ENCODE measurements at regions not wholly inside any gene's neighbourhood (a gene's known extent, or its start where the extent isn't known, plus 50 kb on each side); places are given as distances from the start of the nearest gene placed in this dataset.

DNA sequence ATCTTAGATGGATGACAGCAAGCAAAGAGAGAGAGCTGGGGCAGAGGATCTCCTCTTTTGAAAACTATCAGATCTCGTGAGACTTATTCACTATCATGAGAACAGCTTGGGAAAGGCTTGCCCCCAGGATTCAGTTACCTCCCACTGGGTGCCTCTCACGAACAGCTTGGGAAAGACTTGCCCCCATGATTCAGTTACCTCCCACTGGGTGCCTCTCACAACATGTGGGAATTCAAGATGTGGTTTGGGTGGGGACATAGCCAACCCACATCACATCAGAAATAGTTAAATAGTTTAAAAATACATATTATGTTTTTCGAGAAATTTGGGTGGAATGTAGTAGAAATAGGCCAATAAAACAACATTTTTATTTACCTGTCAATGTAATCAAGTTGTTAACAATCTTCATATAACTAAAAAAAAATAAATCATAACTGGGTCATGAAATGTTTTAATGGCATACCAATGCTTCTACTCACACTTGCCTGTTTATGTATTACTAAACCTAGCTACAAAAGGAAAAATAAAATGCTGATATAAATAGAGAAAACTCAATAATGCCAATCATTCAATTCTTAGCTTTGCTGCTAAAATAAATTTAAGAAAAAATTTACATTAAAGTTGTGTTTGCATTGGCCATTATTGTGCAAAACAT is 608.9 kb downstream of the SUCLG1 start:
- Histone ChIP-seq H3K9me3 (ENCODE audit: control insufficient read depth, insufficient read depth, low read depth, low read length) (no peaks in the 10 kb centered on the region), H3K4me1 (ENCODE audit: control insufficient read depth, insufficient read depth, low read length) (no peaks in the 10 kb centered on the region), H3K27ac (ENCODE audit: low read length) (no peak overlapping the region), H3K4me3 (ENCODE audit: low read depth in 2 of 2, low read length in 2 of 2) (no peak overlapping the region), H3K36me3 (ENCODE audit: control insufficient read depth, insufficient read depth, low read length) (no peaks in the 10 kb centered on the region), H3K27me3 (ENCODE audit: control insufficient read depth, insufficient read depth, low read length) (no peaks in the 10 kb centered on the region)
- in situ Hi-C loops (cut with HindIII; ENCODE audit: low pct_unique_long_range_greater_than_20kb, low sequenced_read_pairs): no loop called here
- BruUV-seq (replicated peaks): no TSS peak
- POLR2A ChIA-PET: no interaction called here
- ATAC-seq (no peak), DNase-seq (ENCODE audit: low read depth, low spot score) (no peak)
- intact Hi-C loops (cut with micrococcal nuclease; ENCODE audit: unreplicated experiment): no loop called here
- CTCF ChIA-PET: no interaction called here
- TF ChIP-seq SIN3A (IDR thresholded peaks at IDR 0.05; ENCODE audit: borderline replicate concordance, insufficient read depth, low read depth, low read length): no peak

DNA sequence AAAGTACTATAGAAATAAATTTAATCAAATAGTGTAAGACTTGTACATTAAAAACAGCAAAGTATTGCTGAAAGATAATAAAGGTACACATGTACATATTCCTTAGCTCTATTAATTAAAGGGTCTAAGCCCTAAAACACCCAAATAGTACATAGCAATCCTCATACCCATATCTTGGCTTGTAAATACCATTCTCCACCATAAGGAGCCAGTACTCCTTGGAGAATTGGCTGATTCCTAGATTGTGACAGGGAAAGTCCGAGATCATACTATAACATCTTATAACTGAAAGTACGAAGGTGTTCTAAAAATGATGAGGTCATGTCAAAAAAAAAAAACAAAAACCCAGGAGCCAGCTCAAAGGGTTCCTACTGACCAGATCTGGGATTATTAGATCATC is 614.6 kb downstream of the SUCLG1 start:
- no TSS peak for BruUV-seq (replicated peaks)
- in situ Hi-C loops (cut with HindIII; ENCODE audit: low pct_unique_long_range_greater_than_20kb, low sequenced_read_pairs): no loop called here
- POLR2A ChIA-PET: no interaction called here
- Histone ChIP-seq H3K36me3 (ENCODE audit: control insufficient read depth, insufficient read depth, low read length) (no peaks in the 10 kb centered on the region), H3K4me3 (ENCODE audit: low read depth in 2 of 2, low read length in 2 of 2) (no peak overlapping the region), H3K9me3 (ENCODE audit: control insufficient read depth, insufficient read depth, low read depth, low read length) (no peaks in the 10 kb centered on the region; the same call in 1 of the 2 replicates), H3K27me3 (ENCODE audit: control insufficient read depth, insufficient read depth, low read length) (no peaks in the 10 kb centered on the region), H3K4me1 (ENCODE audit: control insufficient read depth, insufficient read depth, low read length) (no peaks in the 10 kb centered on the region), H3K27ac (ENCODE audit: low read length) (no peak overlapping the region)
- no peak for DNase-seq (ENCODE audit: low read depth, low spot score)
- no peak for ATAC-seq
- intact Hi-C loops (cut with micrococcal nuclease; ENCODE audit: unreplicated experiment): no loop called here
- TF ChIP-seq TCF7L2 (IDR thresholded peaks at IDR 0.05; ENCODE audit: low read depth, low read length): no peak
- no peak for TF ChIP-seq POLR2AphosphoS5 (IDR thresholded peaks at IDR 0.05; ENCODE audit: low read depth, low read length)
- no peak for TF ChIP-seq SIN3A (IDR thresholded peaks at IDR 0.05; ENCODE audit: borderline replicate concordance, insufficient read depth, low read depth, low read length)
- CTCF ChIA-PET: no interaction called here

DNA sequence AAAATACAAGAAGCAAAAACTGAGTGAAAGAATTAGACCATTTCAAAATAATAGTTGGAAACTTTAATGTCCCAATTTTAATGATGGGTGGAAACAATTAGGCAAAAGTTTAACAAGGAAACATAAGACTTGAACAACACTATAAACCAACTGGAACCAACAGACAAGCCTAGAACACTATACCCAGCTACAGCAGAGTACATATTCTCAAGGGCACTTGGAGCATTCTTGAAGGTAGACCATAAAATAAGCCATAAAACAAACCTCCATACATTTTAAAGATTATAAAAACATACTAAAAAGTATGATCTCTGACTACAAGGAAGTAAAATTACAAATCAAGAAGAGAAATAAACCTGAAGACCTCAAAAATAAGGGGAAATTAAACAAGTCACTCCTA is 616.7 kb downstream of the SUCLG1 start:
- Histone ChIP-seq H3K27ac (ENCODE audit: low read length) (no peak overlapping the region), H3K36me3 (ENCODE audit: control insufficient read depth, insufficient read depth, low read length) (no peaks in the 10 kb centered on the region), H3K4me3 (ENCODE audit: low read depth in 2 of 2, low read length in 2 of 2) (no peak overlapping the region), H3K9me3 (ENCODE audit: control insufficient read depth, insufficient read depth, low read depth, low read length) (no peaks in the 10 kb centered on the region; the same call in 1 of the 2 replicates), H3K27me3 (ENCODE audit: control insufficient read depth, insufficient read depth, low read length) (no peaks in the 10 kb centered on the region), H3K4me1 (ENCODE audit: control insufficient read depth, insufficient read depth, low read length) (no peaks in the 10 kb centered on the region)
- TF ChIP-seq TCF7L2 (IDR thresholded peaks at IDR 0.05; ENCODE audit: low read depth, low read length): no peak
- TF ChIP-seq, protein P1, sequence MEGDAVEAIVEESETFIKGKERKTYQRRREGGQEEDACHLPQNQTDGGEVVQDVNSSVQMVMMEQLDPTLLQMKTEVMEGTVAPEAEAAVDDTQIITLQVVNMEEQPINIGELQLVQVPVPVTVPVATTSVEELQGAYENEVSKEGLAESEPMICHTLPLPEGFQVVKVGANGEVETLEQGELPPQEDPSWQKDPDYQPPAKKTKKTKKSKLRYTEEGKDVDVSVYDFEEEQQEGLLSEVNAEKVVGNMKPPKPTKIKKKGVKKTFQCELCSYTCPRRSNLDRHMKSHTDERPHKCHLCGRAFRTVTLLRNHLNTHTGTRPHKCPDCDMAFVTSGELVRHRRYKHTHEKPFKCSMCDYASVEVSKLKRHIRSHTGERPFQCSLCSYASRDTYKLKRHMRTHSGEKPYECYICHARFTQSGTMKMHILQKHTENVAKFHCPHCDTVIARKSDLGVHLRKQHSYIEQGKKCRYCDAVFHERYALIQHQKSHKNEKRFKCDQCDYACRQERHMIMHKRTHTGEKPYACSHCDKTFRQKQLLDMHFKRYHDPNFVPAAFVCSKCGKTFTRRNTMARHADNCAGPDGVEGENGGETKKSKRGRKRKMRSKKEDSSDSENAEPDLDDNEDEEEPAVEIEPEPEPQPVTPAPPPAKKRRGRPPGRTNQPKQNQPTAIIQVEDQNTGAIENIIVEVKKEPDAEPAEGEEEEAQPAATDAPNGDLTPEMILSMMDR (IDR thresholded peaks at IDR 0.05): no peak
- TF ChIP-seq SIN3A (IDR thresholded peaks at IDR 0.05; ENCODE audit: borderline replicate concordance, insufficient read depth, low read depth, low read length): no peak
- no peak for TF ChIP-seq POLR2AphosphoS5 (IDR thresholded peaks at IDR 0.05; ENCODE audit: low read depth, low read length)
- TF ChIP-seq, protein P2, sequence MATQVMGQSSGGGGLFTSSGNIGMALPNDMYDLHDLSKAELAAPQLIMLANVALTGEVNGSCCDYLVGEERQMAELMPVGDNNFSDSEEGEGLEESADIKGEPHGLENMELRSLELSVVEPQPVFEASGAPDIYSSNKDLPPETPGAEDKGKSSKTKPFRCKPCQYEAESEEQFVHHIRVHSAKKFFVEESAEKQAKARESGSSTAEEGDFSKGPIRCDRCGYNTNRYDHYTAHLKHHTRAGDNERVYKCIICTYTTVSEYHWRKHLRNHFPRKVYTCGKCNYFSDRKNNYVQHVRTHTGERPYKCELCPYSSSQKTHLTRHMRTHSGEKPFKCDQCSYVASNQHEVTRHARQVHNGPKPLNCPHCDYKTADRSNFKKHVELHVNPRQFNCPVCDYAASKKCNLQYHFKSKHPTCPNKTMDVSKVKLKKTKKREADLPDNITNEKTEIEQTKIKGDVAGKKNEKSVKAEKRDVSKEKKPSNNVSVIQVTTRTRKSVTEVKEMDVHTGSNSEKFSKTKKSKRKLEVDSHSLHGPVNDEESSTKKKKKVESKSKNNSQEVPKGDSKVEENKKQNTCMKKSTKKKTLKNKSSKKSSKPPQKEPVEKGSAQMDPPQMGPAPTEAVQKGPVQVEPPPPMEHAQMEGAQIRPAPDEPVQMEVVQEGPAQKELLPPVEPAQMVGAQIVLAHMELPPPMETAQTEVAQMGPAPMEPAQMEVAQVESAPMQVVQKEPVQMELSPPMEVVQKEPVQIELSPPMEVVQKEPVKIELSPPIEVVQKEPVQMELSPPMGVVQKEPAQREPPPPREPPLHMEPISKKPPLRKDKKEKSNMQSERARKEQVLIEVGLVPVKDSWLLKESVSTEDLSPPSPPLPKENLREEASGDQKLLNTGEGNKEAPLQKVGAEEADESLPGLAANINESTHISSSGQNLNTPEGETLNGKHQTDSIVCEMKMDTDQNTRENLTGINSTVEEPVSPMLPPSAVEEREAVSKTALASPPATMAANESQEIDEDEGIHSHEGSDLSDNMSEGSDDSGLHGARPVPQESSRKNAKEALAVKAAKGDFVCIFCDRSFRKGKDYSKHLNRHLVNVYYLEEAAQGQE (IDR thresholded peaks at IDR 0.05; ENCODE audit: insufficient read depth in 1 of 2, low read depth in 2 of 2, low read length in 1 of 2): no peak
- POLR2A ChIA-PET: no interaction called here
- in situ Hi-C loops (cut with HindIII; ENCODE audit: low pct_unique_long_range_greater_than_20kb, low sequenced_read_pairs) (no loop called here), intact Hi-C loops (cut with micrococcal nuclease; ENCODE audit: unreplicated experiment) (no loop called here)
- CTCF ChIA-PET: no interaction called here
- DNase-seq (ENCODE audit: low read depth, low spot score) (no peak), ATAC-seq (no peak)
- no TSS peak for BruUV-seq (replicated peaks)

Data from Panc1 (cell line).